Endothelial cell of umbilical vein (primary cell): ENCODE measurements at regions not wholly inside any gene's neighbourhood (a gene's known extent, or its start where the extent isn't known, plus 50 kb on each side); places are given as distances from the start of the nearest gene placed in this dataset.

Source experiments
- BruUV-seq: library from RNA; stranded (reverse); fragments of 400-500 nt; replicated peaks from 2 replicates; lab custom pipeline; 2021; lab: Mats Ljungman, UMichigan
- CTCF ChIA-PET: fragments of 300-600, 350-600 bp; sonication (Branson Sonifier 250); formaldehyde crosslinking; loops from one replicate; lab custom pipeline; 2021; ENCODE audit warnings: antibody characterized with exemption, inconsistent platforms; lab: Charles Lee
- POLR2A ChIA-PET: fragments of 300-600, 350-600 bp; sonication (Branson Sonifier 250); formaldehyde crosslinking; loops from one replicate; lab custom pipeline; 2021; ENCODE audit warnings: antibody characterized with exemption, inconsistent platforms; lab: Charles Lee
- DNase-seq: peaks from one replicate; pipeline ENCODE4 v3.0.0-alpha.2; 2011; ENCODE audit warnings: low read depth, low spot score
- FAIRE-seq: peaks from 2 replicates; lab custom pipeline; 2011; peaks lifted over from hg19 to GRCh38; lab: Jason Lieb, UNC
- H2AFZ ChIP-seq: 2 replicates; pipeline ENCODE4 v1.6.0; 2012; ENCODE audit warnings: low read depth, low read length, control low read depth, inconsistent platforms
- H3K27ac ChIP-seq: 2 replicates; pipeline ENCODE4 v1.5.1; 2011; ENCODE audit warnings: low read depth, mild to moderate bottlenecking, control low read depth, low read length, moderate library complexity; ENCODE audit not compliant: insufficient read depth
- H3K27me3 ChIP-seq, 2 experiments: 2 replicates each; pipeline versions ENCODE4 v1.6.0 to v1.6.1; 2011; ENCODE audit warnings: low read length in 2 of 2, mixed read lengths in 1 of 2; ENCODE audit not compliant: control insufficient read depth in 2 of 2, insufficient read depth in 2 of 2
- H3K36me3 ChIP-seq, 2 experiments: 2 replicates in 1 of 2; 3 replicates in 1 of 2; pipeline ENCODE4 v1.5.1; 2011; ENCODE audit warnings: low read length in 2 of 2, mild to moderate bottlenecking in 1 of 2, moderate library complexity in 1 of 2; ENCODE audit not compliant: control insufficient read depth in 2 of 2, insufficient read depth in 2 of 2; ENCODE audit errors: extremely low read depth in 1 of 2
- H3K4me1 ChIP-seq: 3 replicates; pipeline ENCODE4 v1.5.1; 2011; ENCODE audit warnings: mild to moderate bottlenecking, low read length; ENCODE audit not compliant: control insufficient read depth, insufficient read depth; ENCODE audit errors: extremely low read depth
- H3K4me2 ChIP-seq: 2 replicates; pipeline ENCODE4 v1.6.1; 2011; ENCODE audit warnings: low read length, control low read depth, mixed read lengths; ENCODE audit not compliant: insufficient read depth
- H3K4me3 ChIP-seq, 3 experiments: fragments of 200-600 bp in 1 of 3; sonication (generic), shearing (Covaris generic) in 1 of 3; replicated peaks in 1 of 3; 2 replicates each; pipeline ENCODE4 v1.5.1; 2011 to 2016; ENCODE audit warnings: control low read depth in 3 of 3, low read length in 3 of 3, mild to moderate bottlenecking in 2 of 3, inconsistent platforms in 1 of 3, low read depth in 1 of 3, moderate library complexity in 1 of 3; ENCODE audit not compliant: insufficient read depth in 1 of 3
- H3K79me2 ChIP-seq: 2 replicates; pipeline ENCODE4 v1.6.0; 2012; ENCODE audit warnings: low read length, inconsistent platforms; ENCODE audit not compliant: control insufficient read depth, insufficient read depth
- H3K9ac ChIP-seq: replicated peaks from 2 replicates; pipeline ENCODE3; 2011; ENCODE audit warnings: low read length, control low read depth; ENCODE audit not compliant: insufficient read depth; ENCODE audit errors: extremely low read depth
- H3K9me1 ChIP-seq: replicated peaks from 3 replicates; pipeline ENCODE4 v1.6.0; 2011; ENCODE audit warnings: mild to moderate bottlenecking, low read length; ENCODE audit not compliant: control insufficient read depth, insufficient read depth; ENCODE audit errors: extremely low read depth
- H3K9me3 ChIP-seq: replicated peaks from 2 replicates; pipeline ENCODE4 v1.5.1; 2012; ENCODE audit warnings: low read length, inconsistent platforms; ENCODE audit not compliant: control insufficient read depth, insufficient read depth
- H4K20me1 ChIP-seq: replicated peaks from 2 replicates; pipeline ENCODE3; 2011; ENCODE audit warnings: mild to moderate bottlenecking, low read length; ENCODE audit not compliant: control insufficient read depth, insufficient read depth; ENCODE audit errors: extremely low read depth
- CTCF ChIP-seq, 2 donors: IDR thresholded peaks; 1 replicate in 1 of 2; 2 replicates in 1 of 2; pipeline ENCODE4 v1.5.1; 2011; ENCODE audit warnings: low read length in 2 of 2, mild to moderate bottlenecking in 2 of 2, moderate library complexity in 2 of 2, control low read depth in 1 of 2, inconsistent platforms in 1 of 2, low read depth in 1 of 2; ENCODE audit not compliant: insufficient read depth in 1 of 2; ENCODE audit errors: extremely low read depth in 1 of 2
- EZH2 ChIP-seq: IDR thresholded peaks from 2 replicates; pipeline ENCODE4 v1.6.1; 2012; ENCODE audit warnings: borderline replicate concordance, low read depth, mild to moderate bottlenecking, moderate library complexity, low read length, inconsistent platforms; ENCODE audit not compliant: severe bottlenecking
- FOS ChIP-seq: IDR thresholded peaks from 2 replicates; pipeline ENCODE4 v1.6.1; 2011; ENCODE audit warnings: mild to moderate bottlenecking, low read length, moderate library complexity, borderline replicate concordance; ENCODE audit not compliant: insufficient read depth
- GATA2 ChIP-seq: IDR thresholded peaks from 2 replicates; pipeline ENCODE4 v1.7.0; 2011; ENCODE audit warnings: low read depth, mild to moderate bottlenecking, moderate library complexity, mixed read lengths, low read length; ENCODE audit not compliant: insufficient read length, insufficient read depth
- JUN ChIP-seq: IDR thresholded peaks from 2 replicates; pipeline ENCODE4 v1.6.1; 2011; ENCODE audit warnings: borderline replicate concordance, low read depth; ENCODE audit not compliant: insufficient read length, insufficient read depth
- MAX ChIP-seq: IDR thresholded peaks from 2 replicates; pipeline ENCODE4 v1.6.1; 2011; ENCODE audit not compliant: insufficient read depth, insufficient read length
- MYC ChIP-seq: IDR thresholded peaks from one replicate; pipeline ENCODE4 v1.6.1; 2011; ENCODE audit warnings: mild to moderate bottlenecking, low read depth, low read length
- POLR2A ChIP-seq: IDR thresholded peaks from 2 replicates; pipeline ENCODE4 v1.6.1; 2012; ENCODE audit warnings: low read depth, mild to moderate bottlenecking, control low read depth, low read length
- POLR2AphosphoS5 ChIP-seq: IDR thresholded peaks from 2 replicates; pipeline ENCODE4 v1.6.1; 2012; ENCODE audit warnings: low read depth, mild to moderate bottlenecking, control low read depth, low read length, moderate library complexity; ENCODE audit not compliant: insufficient read depth
- dilution Hi-C: fragments of 300-500 bp; cut with MboI; formaldehyde crosslinking; loops from one replicate; pipeline ENCODE4 v1.15.0; 2019; ENCODE audit warnings: low sequenced_read_pairs; ENCODE audit not compliant: extremely low pct_ligation_motif_present
- intact Hi-C: fragments of 100-400 bp; cut with micrococcal nuclease; formaldehyde crosslinking; loops from one replicate; pipeline ENCODE4 v1.10.0; 2022

- Histone ChIP-seq H4K20me1 (no peaks in the 10 kb centered on the region), H3K27ac (no peak overlapping the region), H3K36me3 (no peaks in the 10 kb centered on the region), H3K79me2 (no peaks in the 10 kb centered on the region), H3K4me3 (no peak overlapping the region), H3K4me1 (no peaks in the 10 kb centered on the region), H3K4me2 (no peak overlapping the region), H3K9me1 (no peaks in the 10 kb centered on the region), H3K9ac (no peak overlapping the region), H2AFZ (no peak overlapping the region), H3K27me3 (no peaks in the 10 kb centered on the region), H3K9me3 (no peaks in the 10 kb centered on the region)
- POLR2A ChIA-PET: no interaction called here
- dilution Hi-C loops (no loop called here), intact Hi-C loops (no loop called here)
- TF ChIP-seq CTCF (IDR thresholded peaks at IDR 0.05; ENCODE audit: extremely low read depth in 1 of 2, insufficient read depth in 1 of 2, low read depth in 1 of 2, low read length in 2 of 2): no peak
- TF ChIP-seq JUN: no peak
- no peak for TF ChIP-seq POLR2AphosphoS5
- no peak for TF ChIP-seq GATA2
- no peak for TF ChIP-seq MAX
- TF ChIP-seq EZH2: no peak
- no peak for TF ChIP-seq MYC
- TF ChIP-seq FOS: no peak
- TF ChIP-seq POLR2A: no peak
- FAIRE-seq (no peak), DNase-seq (no peak)
- CTCF ChIA-PET: no interaction called here
- BruUV-seq: no TSS peak
These were observed 140.4 kb upstream of the CITED2 start for GRCh38 chr6:139514819-139515218.
